ENCODE measurements at regions not wholly inside any gene's neighbourhood (a gene's known extent, or its start where the extent isn't known, plus 50 kb on each side); places are given as distances from the start of the nearest gene placed in this dataset.
"Not testable (repeated sequence)": the region's sequence is repeated elsewhere in the genome, so short reads cannot be mapped to it uniquely, and the experiment has no call there.

DNA sequence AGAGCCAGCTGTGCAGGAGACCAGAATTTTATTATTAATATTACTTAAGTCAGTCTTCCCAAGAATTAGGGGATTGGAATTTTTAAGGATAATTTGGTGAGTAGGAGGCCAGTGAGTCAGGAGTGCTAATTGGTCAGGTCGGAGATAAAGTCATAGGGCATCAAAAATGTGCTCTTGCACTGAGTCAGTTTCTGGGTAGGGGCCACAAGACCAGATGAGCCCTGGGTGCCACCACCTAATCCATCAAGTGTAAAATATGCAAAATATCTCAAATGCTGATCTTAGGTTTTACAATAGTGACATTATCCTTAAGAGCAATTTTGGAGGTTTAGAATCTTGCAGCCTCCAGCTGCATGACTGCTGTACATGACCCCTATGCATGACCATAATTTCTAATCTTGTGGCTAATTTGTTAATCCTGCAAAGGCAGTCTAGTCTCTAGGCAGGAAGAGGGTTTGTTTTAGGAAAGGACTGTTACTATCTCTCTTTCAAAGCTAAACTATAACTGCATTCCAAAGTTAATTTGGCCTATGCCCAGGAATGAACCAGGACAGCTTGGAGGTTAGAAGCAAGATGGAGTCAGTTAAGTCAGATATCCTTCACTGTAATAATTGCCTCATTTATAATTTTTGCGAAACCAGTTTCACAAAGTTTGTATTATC is 215.9 kb downstream of the RNF152 start:
- DNase-seq: no peak

DNA sequence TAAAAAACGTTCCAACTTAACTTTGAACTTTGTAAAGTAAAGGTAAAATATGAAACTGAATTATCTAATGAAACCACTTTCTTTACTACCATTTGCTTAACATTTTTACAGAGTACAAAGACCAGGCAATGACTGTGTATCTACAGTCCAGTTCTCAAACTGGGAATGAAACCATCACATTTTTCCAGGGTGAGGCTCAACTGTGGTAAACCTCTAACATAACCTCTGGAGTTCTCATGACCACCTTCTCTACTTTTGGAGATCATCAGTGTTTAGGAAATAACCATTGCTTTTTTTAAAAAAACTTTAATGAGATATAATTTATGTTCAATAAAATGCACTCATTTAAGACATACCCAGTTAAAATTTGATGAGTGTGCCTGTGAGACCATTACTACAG is 223.5 kb downstream of the RNF152 start:
- DNase-seq: no peak

DNA sequence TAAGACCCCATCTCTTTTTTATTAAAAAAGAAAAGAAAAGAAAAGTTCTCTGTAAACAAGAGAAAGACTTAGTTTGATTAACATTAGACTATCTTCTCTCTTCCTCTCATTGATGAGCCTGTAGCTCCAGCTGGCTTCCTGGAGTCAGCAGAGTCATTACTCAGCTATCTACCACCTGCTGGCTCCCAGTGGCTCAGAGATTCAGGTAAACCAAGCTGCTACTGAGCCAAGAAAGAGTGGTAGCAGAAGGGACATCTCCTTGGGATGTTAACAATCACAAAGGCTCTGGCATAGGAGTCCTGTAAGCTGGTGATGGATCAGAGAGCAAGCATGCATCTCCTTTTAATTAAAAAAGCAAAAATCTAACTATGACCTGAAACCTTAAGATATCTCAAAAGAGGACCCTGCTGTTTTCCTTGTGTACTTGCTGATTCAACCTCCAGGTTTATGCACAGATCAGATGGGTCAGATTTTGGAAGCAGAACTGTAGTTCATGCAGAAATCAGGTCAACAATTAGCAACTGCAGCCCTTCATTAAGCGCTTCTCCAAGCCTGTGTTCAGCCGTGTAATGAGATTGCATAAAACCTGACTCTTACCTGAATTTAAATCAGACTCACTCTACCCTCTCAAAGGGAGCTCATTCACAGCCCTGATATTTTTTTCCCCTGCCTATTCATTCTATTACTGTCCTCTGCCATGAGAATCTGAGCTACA is 225.8 kb downstream of the RNF152 start:
- no peak for DNase-seq

DNA sequence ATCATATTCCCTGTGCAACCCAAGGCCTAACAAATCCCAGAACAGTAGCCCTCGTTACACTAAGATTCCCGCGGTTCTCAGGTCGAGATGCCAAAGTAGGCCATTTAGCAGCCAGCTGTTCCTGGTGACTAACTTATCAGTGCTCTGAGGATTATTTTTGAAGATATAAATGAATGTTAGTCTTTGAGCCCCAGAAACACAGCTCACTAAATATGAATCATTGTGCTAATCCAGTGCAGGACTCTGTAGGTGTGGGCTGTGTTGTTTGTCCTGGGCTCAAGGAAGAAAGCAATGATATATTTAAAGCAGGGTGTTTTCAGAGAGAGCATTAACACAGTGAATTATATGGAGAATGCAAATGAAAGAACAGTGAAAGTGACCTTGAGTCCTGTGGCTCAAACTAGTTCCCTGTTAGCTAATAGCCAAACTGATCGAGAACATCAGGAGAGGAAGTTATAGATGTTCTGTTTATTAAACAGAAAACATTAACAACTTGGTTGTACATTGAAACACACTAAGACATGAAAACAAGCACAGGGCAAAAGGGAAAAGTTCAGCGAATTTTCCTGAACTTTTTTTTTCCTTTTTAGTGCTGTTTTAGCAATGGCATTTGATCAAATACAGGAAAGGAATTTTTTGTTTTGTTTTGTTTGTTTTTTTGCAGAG is 228.3 kb downstream of the RNF152 start:
- DNase-seq: no peak

DNA sequence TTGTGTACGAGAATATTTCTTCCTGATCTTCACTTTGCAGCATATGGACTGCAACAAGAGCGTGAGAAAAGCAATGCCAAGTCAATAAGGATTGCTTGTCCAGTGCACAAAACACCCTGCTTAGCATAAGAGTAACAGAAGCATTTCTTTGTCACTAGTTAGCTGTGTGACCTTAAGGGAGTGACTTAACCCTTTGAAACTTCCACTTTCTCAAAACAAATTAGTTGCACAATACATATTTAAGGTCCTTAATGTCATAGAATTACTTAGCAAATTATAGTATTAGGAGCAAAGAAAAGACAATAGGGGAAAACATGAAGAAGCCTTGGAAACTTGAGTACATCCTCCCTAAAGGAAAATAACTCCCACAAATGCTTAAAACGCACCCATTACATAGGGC is 230.1 kb downstream of the RNF152 start:
- no peak for DNase-seq

DNA sequence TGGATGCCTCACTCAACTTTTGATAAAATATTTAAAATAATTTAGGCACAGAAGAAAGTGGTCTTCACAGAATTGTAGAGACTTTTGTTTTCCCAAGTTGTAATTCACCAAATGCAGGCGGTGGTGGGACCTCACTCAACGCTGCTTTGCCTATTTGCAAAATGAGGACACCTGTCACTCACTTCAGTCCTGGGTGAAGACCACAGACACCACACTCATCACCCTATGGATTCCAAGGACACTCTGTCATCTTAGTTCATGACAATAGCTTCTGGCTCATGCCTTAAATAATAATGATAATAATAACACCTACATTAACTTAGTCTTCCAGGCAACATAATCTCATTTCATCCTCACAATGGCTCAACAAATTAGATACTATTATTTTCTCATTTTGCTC is 234.4 kb downstream of the RNF152 start:
- DNase-seq: no peak

DNA sequence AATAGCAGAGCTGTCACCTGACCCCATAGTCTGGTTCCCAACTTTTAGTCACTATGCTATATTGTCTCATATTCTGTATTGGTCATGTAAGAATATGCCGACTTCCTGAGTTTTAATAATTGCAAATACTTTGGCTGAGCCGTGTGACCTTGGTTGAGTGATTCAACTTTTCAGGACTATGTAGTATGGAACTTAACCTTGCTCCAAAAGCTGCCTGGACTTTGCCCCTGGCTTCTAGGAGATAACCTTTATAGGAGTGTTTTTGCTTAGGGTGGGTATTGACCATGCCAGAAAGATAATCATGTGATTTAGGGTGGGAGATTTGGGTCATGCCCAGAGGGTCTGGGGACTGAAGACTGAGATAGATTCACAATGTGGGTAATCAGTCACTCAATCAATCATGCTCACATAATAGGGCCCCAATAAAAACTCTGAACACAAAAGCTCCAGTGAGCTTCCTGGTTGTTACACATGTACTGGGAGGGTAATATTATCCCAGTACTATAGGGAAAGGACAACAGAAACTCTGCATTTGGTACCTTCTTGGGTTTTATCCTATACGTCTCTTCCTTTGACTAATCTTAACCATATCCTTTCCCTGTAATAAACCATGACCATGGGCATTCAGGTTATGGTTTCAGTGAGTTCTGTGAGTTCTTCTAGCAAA is 235.6 kb downstream of the RNF152 start:
- no peak for DNase-seq

DNA sequence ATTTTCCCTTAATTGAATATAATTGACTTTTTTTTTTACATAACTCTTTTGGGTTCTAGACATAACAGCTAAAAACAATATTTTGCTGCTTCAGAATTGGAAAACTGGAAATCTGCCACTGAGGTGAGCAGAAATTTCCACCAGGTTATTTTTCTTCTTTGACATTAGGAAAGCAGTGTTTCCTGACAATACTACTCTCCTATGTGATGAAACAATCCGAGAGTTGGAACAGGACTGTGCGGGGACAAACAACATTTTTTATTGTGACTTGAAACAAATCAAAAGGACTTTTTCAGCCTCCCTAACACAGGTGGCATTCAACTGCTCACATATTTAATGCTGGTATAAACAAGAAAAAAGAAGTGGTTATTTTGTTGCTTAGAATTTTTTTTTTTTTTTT is 237.2 kb downstream of the RNF152 start:
- no peak for DNase-seq

DNA sequence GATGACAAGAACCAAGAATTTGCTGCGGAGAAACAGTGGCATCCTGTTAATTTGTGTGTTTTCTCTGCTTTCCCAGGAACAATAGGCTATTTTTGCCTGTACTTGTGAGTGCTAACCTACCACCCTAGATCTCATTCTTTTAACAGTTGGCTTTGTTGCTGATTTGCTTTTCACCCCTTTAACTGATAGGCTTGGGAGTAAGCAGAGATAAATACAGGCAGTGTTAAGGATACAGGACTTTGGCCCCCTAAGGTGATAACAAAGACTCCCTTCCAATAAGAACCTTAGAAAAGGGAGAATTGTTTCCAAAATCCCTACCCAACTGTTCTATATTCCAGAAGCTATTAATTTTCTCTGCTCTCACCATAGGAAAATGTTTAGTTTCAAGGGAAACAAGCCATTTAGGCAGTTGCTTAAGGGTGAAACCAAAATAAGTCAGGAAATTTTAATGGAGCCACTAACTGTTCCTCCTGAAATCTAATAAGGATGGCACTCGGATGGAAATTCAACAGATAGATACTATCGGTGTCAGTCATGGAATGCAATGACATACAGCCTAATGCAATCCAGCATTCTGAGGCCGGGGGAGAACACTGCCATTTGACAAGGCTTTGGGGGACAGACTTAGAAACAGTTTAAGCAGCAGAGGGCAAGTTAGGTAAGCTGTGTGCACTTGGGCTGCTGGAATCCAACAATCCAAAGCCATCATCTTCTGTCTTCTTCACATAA is 238.8 kb downstream of the RNF152 start:
- DNase-seq: no peak

DNA sequence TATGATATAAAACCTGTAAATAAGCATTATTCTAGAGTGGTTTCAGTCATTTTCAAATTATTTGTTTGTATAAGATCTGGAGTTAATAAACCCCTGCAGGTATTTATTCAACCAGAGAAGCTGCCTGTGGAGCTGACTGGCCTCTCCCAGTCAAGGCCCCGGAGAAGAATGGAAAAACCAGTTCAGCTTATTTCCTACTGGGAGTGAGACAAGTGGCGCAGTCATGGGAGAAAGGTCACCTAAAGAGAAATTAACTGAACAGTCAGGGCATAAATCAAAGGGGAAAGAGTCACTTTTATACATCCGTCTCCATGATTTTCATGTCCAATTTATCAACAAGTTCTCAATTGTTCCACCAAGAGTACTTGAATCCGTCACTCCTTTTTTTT is 240.9 kb downstream of the RNF152 start:
- DNase-seq: no peak

DNA sequence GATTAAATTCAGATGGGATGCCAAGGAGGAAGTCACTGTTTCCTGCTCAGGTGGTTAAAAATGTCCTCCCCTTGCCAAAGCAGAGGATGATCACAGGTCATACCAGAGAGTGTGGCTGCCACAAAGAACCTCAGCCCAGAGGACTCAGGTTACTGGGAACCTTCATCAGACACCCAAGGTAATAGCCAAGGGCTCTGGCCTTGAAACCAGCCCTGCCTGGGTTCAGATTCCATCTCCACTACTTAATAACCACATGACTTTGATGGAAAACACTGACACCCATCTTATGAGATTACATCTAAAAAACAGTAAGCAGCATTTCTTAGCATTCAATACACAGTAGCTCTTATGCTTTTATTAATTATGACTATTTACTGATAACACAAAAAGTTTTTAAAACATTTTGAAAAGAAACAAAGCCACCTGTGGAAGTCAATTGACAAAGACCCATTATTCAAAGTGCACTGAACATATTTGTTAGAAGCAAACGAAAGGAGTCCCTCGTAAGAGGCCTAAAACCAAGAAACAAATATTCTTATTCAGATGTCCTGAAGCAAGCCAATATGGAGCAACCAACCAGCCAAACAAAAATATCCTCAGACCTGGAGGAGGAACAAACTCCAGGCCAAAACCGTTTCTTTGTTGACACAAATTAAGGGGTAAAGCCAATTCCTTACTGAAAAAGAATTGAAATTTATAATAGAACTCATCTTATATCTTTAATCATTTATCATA is 241.5 kb downstream of the RNF152 start:
- no peak for DNase-seq

DNA sequence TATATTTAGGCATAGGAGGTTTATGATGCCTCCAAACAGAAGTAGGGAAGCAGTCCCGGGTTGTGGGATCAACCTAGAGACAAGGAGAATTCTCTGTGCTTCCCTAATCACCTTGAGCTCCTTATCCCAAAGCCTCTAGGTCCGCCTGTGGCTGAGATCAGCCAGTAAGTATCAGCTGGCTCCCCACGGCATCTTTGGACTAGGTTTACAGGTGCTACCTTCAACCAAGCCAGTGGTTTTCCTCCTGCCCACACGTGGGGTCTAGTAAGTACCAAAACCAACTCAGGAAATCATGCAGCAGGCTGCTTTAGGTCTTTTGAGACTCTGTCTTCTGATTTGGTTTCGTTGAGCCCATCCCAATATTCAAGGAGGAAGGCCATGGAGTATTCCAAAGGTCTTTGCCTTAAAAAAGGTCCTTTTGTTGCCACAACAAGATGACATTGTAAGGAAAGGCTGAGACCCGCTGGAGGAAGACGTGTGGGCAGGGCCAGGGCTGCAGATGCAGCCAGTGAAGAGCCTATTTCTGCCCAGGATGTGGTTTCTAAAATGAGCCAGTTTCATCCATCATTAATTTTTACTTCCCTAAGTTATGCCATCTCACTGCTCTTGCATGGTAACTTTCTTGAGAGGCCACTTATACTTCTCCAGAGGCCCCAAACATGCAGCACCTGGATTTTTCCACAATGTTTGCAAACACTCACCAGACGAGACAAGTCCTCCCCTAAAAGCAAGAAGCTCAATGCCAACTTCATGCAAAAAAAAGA is 248.7 kb downstream of the RNF152 start:
- DNase-seq: no peak

DNA sequence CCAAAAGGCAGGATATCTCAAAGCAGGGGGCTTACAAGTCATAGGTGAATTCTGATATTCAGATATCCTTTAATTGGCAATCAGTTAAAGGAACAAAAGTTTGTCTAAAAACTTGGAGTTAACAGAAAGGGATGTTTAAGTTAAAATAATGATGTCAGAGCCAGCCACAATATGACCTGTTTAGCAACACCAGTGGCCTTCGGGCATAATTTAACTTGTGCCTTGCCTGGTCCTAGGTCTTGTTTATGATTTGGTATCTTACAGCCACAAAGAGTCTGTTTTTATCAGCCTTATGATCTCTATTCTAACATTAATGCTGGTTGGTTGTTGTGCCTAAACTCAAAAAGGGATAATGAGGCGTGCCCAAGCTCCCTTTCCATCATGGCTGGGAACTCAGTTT is 252.9 kb downstream of the RNF152 start:
- no peak for DNase-seq

DNA sequence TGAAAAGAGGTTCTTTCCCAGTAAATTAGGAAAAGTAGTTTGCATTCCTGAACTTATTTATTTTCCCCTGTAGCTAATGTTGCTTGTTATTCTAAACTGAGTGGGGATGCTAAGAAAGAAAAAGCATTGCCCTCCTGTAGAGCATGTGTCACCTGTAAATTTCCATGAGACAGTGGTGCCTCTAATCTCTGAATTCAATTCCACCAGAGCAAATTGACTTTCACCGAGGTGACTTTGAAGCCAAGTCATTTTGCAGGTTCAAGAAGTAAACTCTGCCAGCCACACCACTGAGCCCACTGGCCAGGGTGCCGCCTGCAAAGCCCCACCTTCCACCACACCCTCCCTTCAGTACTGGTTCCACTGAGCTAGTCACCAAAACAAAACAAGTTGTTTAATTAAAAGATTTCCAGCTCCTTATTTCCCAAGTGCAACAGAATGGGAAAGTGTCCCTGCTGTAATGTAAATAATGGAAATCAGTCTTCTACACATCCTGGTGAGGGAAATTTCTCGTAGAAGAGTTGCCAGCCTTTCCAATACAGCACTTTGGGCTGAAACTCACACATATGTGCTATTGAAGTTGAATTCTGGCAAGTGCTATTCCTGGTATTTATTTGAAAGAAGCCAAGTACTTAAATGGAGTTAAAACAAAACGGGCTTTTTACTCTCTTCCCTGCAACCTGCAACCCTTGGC is 254.8 kb downstream of the RNF152 start:
- DNase-seq: no peak

DNA sequence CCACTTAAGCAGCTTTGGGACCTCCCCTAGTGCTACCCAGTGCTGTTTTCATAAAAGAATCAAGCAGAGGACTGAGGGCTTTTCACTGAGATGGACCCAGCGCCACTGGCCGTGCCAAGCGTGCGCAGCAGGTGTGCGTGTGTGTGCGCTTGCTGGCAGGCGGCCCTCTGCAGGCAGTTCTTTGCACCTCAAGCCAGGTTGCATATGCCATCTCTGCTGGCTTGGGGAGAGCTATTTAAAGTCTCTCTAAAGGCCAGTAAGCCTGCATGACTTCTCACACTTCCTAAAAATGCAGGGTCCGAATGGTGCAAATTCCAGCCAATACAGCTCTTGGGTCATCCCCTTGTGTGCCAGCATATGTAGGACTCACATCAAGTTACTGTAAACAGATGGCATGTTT is 255.5 kb downstream of the RNF152 start:
- no peak for DNase-seq

DNA sequence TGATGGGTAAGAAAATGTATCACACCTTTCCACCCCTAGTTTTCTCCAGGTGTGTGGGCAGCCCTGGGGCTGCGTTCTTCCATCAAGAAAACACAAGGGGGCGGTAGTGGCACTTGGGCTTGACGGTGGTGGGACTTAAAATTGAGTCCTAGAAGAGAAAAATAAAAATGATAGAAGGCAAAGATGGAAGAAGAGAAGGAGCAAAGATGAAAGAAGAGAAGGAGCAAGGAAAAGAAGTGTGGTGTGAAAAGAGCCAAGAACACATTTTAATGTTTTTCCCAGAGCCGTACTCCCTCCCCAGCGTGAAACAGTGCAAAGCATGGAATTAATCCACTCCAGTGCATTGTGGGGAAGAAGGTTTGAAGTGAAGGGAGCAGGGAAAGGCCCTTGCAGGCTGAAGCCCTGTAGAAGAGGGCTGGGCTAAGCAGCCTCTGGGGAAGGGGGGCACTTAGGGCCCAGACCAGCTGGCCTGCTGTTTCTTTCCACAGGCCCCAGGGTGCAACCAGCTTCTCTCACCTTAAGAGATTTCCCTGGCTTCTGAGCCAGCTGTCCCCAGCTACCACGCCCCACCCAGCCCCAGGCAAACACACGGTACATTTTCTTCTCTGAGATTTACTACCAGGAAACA is 256.8 kb downstream of the RNF152 start:
- peak; percentile 20 to 36 for DNase-seq

DNA sequence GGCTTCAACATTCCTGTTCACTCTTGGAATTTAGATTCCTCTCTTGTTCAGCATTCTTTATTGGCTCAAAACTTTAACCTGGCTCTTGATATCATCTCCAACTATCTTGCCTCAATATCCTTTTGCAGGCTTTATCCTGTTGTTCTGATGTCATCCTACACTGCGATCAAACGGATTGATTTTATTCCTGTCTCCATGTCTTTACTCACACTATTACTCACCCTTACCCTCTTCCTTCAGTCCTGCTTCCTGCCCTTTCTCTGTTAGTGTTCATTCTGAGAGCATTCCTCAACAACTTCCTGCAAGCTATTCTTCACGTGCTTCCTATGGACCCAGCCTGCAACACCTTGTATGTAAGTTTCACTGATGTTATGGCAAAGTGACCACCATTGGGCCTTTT is 264.7 kb downstream of the RNF152 start:
- DNase-seq: no peak

DNA sequence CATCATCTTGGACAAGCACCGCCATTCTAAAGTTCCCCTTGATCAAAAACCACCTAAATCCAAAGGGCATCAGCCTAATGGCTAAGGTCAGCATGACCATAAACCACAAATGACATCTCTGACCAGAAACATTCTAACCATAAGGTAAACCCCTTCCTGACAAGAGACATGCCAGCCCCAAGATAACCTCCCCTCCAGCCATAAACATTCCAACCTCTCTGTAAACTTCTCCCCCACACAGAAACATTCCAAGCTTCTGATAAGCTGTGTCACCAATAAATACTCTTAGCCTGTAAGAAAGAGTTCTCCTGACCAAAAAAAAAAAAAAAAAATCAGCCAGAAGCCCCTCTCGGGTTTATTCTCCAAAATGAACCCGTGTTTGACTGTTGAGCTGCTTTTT is 268.2 kb downstream of the RNF152 start:
- DNase-seq: not testable (repeated sequence)

DNA sequence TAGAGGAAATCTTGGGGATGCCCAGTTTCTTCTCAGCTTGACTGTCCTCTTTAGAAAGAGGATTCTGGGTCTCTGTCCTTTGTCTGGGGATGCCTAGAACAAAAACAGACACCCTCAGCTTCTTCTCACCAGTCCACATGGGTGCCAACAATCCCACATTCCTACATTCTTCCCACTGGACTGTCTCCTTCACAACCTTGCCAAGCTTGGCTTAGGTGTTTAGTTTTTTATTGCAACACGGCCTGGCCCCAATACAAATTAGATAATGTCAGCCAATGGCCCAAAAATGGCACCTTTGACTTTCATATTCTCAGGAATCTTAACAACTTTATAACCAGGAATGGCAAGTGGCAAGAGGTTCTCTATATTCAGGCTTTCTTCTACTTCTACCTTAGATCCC is 273.0 kb downstream of the RNF152 start:
- no peak for DNase-seq

DNA sequence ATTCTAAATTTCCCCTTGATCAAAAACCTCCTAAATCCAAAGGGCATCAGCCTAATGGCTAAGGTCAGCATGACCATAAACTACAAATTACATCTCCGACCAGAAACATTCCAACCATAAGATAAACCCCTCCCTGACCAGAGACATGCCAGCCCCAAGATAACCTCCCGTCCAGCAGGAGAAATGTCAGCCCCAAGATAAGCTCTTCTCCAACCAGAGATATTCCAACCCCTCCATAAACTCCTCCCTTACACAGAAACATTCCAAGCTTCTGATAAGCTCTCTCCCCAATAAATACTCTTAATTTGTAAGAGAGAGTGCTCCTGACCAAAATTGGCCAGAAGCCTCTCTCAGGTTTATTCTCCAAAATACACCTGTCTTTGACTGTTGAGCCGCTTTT is 274.0 kb downstream of the RNF152 start:
- DNase-seq: no peak
